GM21528 (cell line): ENCODE measurements at regions not wholly inside any gene's neighbourhood (a gene's known extent, or its start where the extent isn't known, plus 50 kb on each side); places are given as distances from the start of the nearest gene placed in this dataset.

Source experiments
- ATAC-seq: cut with Tn5 transposase; IDR thresholded peaks from one replicate; pipeline ENCODE4 v1.9.1; 2021; ENCODE audit warnings: mild to moderate bottlenecking, moderate library complexity; ENCODE audit not compliant: unreplicated experiment, low FRiP score

DNA sequence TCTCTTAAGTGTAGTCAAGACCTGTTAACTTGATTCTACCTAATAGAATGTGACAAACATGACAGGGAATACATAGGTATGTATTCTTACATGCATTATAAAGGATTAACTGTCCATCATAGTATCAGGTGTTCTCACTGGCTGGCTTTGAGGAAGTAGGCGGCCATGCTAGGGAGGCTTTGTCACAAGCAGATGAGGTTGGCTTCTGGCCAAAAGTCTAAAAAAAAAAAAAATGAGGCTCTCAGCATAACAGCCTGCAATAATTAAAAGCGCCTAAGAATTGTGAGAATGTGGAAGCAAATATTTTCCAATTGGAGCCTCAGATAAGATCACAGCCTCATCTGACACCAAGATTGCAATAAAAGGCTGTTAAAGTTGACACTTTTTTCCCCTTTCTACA, 1256.8 kb upstream of the SORCS1 start:
- ATAC-seq: no peak

DNA sequence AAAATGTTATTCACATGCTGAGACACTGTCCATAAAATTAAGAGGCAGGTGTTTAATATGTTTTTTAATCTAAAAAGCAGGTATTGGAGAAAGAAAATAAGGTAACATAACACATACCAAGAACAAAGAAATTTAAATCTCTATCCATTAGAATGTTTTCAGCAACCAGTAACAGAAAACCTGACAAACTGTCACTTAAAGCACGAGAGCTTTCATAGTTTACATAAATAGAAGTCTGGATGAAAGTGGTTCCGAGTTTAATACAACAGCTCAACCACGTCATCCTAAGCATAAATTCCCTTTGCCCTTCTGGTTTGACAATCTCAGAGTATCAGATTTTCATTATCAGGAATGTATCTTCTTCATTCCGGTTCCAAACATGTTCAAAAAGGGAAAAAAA, 1249.4 kb upstream of the SORCS1 start:
- no peak for ATAC-seq

DNA sequence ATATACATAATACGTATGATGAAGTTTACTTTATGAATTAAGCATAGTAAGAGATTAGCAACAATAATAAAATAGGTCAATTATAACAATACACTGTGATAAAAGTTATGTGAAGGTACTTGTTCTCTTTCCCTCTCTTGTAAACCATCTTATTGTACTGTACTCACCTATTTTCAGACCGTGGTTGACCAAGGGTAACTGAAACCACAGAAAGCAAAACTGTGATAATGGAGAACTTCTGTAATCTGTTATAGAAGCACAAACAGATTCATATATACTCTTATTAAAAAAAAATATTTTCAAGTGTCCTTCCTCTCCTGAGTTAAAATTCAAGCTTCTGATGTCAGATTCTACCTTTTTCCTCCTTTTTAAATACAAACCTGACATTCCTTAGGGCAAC, 1247.8 kb upstream of the SORCS1 start:
- no peak for ATAC-seq

DNA sequence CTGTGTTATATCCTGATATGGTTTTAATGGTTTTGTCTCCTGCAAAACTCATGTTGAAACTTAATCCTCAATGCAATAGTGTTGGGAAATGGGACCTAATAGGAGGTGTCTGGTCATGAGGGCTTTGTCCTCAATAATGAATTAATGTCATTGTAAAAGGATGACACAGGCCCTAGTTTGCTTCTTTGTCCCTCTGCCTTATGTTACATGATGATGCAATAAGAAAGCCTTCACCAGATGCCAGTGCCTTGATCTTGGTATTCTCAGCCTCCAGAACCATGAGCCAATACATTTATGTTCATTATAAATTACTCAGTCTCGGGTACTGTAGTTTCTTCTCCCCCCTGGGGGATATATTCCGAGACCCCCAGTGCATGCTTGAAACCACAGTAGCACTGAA, 1247.4 kb upstream of the SORCS1 start:
- ATAC-seq: no peak

DNA sequence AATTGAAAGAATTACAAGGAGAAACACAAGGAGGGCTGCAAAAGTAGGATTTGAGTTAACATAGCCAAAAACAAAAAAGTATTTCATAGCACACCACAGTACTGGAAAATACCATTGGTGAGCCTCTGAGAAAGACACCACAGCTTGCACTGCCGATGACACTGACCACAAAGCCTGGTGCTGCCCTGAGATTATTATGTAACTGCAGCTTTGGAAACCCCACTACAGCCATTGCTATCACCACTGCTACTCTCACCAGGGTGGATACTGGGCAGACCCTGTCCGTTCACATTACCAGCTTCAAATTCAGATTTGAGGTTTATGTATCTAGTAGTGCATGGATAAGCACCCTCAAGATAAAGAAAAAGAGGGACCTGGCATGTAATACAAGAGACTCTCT, 1246.7 kb upstream of the SORCS1 start:
- ATAC-seq: no peak

GRCh38 chr10:108410236-108410635, 1245.7 kb upstream of the SORCS1 start:
- ATAC-seq: no peak

DNA sequence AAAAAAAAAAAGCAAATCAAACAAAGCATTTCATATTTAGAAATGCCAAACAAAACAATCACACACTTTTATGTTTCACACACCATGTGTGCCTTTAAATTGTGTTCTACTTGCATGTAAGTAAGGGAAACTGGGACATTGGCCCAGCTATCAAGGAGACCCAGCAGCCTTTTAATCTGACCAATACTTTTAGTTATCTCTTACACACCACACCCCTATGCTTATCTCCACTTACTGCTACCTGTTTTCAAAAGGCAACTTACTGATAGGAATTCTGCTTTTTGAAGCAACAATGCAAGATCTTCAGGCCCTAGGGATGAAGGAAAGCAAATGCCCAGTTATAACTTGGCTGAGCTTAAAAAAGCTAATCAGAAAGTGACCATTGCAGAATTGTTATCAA, 1244.8 kb upstream of the SORCS1 start:
- ATAC-seq: no peak

- no peak for ATAC-seq
Measured at GRCh38 chr10:108404155-108404554, 1239.6 kb upstream of the SORCS1 start.

DNA sequence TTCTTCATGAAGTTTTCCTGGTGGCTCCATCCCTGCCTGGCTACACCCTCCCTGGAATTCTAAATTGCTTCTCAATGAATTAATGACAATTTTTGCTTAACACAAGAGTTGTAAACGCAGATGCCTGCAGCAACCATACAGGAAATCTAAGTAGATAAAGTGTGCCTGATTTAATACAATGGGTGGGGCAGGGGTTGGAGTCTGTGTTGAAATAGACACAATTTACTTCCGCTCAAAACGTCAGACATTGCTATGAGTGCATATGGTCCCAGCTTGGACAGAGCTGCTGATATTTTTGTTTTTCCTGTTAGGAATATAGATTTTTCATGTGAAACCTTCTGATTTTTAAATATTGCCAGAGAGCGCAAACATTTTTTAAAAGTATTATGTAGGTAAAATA, 1235.0 kb upstream of the SORCS1 start:
- no peak for ATAC-seq

GRCh38 chr10:108393089-108393488, 1228.6 kb upstream of the SORCS1 start:
- ATAC-seq: no peak

DNA sequence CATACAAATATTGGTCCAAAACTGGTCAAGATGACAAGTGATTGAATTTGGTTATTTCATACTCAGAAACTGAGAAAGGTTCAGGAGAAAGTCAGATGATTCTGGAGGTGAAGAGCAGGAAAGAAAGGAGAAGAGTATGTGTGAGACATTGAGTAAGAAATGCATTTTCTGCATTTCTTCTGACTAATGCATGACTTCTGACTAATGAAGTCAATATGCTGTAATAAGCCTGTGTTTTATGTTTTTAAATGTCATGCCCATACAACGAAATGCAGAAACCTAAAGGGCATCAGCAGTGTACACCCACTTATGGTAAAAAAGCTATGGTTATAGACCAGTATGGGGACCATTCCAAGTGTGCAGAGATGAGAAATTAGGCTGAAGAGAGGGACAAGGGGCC, 1227.8 kb upstream of the SORCS1 start:
- no peak for ATAC-seq

- no peak for ATAC-seq
Measured at GRCh38 chr10:108388706-108389105, 1224.2 kb upstream of the SORCS1 start.

DNA sequence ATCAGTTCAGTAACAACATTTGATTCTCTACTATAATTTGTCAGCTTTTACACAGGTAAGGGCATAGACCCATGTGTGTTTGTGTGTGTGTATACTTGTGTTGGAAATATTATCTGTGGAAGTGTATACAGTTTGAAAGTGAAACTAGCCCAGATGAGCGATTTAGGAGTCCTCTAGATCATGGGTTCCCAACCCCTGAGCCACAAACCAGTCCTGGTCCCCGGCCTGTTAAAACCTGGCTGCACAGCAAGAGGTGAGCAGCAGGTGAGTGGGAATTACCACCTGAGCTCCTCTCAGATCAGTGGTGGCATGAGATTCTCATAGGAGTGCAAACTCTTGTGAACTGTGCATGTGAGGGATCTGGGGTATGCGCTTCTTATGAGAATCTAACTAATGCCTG, 1221.5 kb upstream of the SORCS1 start:
- no peak for ATAC-seq

GRCh38 chr10:108384378-108384777, 1219.9 kb upstream of the SORCS1 start:
- ATAC-seq: no peak

GRCh38 chr10:108378779-108379178, 1214.3 kb upstream of the SORCS1 start:
- no peak for ATAC-seq

DNA sequence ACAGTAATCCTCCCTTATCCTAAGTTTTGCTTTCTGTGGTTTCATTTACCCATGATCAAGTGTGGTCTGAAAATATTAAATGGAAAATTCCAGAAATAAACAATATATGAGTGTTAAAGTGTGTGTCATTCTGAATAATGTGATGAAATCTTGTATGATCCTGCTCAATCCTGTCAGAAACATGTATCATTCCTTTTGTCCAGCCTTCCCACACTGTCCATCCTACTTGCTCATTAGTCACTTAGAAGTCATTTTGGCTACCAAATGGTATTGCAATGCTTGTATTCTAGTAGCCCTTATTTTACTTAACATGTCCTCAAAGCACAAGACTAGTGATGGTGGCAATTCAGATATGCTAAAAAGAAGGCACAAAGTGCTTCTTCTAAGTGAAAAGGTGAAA, 1211.2 kb upstream of the SORCS1 start:
- ATAC-seq: no peak

DNA sequence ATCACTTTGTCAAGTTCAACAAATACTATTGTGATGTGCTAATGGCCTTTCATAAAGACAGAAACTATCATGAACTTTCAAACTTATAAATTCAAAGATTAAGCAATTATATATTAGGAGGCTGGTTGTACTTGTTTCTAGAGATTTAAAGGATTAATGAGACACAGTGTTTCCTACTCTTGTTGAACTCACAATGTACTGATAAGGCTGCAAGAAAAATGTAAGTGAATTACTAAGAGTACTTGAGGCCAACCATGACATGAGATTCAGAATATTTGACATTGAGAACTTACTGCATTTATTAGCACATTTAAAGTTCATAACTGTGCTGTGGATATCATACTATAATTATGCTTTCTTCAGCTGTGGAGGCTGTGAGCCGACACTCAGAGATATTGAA, 1210.5 kb upstream of the SORCS1 start:
- no peak for ATAC-seq

- ATAC-seq: no peak
Measured at GRCh38 chr10:108365541-108365940, 1201.0 kb upstream of the SORCS1 start.

- ATAC-seq: no peak
Measured at GRCh38 chr10:108363576-108363975, 1199.1 kb upstream of the SORCS1 start.

GRCh38 chr10:108362961-108363360, 1198.5 kb upstream of the SORCS1 start:
- no peak for ATAC-seq

DNA sequence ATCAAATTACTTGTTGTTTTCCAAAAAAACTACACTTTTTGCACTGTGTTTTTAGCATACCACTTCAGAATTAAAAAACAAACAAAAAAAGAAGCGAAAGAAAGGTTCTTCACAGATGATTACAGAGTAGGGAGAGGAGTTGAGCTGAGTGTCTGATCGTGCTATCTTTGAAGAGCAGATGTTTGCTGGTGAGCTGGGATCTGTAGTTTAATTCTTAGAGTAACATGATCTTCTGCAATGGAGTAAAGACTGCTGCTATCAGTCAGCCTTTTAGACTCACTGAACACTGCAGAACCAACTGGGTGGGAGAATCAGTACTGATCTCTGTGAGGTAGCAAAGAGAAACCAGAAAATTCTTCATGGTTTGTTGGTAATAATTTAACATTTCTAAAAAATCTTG, 1197.8 kb upstream of the SORCS1 start:
- ATAC-seq: no peak

GRCh38 chr10:108360187-108360586, 1195.7 kb upstream of the SORCS1 start:
- no peak for ATAC-seq

- ATAC-seq: no peak
Measured at GRCh38 chr10:108358912-108359311, 1194.4 kb upstream of the SORCS1 start.

DNA sequence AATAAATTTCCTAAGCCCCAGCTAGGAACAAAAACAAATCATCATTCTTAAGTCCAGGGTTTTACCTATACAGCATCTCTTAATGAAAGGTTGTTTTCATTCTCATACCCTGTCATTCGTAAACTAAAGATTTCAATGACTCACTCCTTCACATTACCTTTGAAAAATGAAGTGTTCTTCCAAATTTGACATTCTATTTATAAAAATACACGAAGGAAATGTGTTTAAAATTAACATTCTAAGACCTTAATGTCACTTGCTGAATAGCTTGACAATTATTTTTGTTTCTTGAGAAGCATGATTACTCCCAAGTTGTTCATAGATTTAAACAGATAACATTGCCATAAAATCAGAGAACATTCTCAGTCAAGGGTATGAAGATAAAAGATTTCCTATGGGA, 1188.3 kb upstream of the SORCS1 start:
- ATAC-seq: no peak
